WERI-Rb-1 (cell line): ENCODE measurements at regions not wholly inside any gene's neighbourhood (a gene's known extent, or its start where the extent isn't known, plus 50 kb on each side); places are given as distances from the start of the nearest gene placed in this dataset.

Experiments
- DNase-seq: peaks from one replicate; pipeline ENCODE4 v3.0.0-alpha.2; 2020
- H3K27ac ChIP-seq: fragments of 250-450 bp; sonication (Bioruptor Pico); 2 replicates; pipeline ENCODE4 v1.5.1; 2020; ENCODE audit warnings: mild to moderate bottlenecking, moderate library complexity
- H3K27me3 ChIP-seq: fragments of 250-450 bp; sonication (Bioruptor Pico); 2 replicates; pipeline ENCODE4 v1.5.1; 2021; ENCODE audit warnings: mild to moderate bottlenecking, low read depth, moderate library complexity; ENCODE audit not compliant: insufficient read depth, severe bottlenecking
- H3K36me3 ChIP-seq: fragments of 250-450 bp; sonication (Bioruptor Pico); 2 replicates; pipeline ENCODE4 v1.5.1; 2020; ENCODE audit warnings: mild to moderate bottlenecking, moderate library complexity
- H3K4me3 ChIP-seq: 2 replicates; pipeline ENCODE4 v1.5.1; 2011; ENCODE audit warnings: low read depth, mild to moderate bottlenecking, control low read depth, low read length
- H3K9me3 ChIP-seq: fragments of 250-450 bp; sonication (Bioruptor Pico); 2 replicates; pipeline ENCODE4 v1.5.1; 2021; ENCODE audit warnings: mild to moderate bottlenecking, moderate library complexity; ENCODE audit not compliant: severe bottlenecking
- TF ChIP-seq, protein P1 (sequence below): IDR thresholded peaks from 2 replicates; pipeline ENCODE4 v1.5.1; 2011; ENCODE audit warnings: low read depth, mild to moderate bottlenecking, control low read depth, inconsistent platforms, low read length

GRCh38 chr12:92259291-92259690 lies 113.6 kb upstream of the BTG1 start:
- Histone ChIP-seq H3K27ac (no peak overlapping the region), H3K27me3 (no peaks in the 10 kb centered on the region), H3K4me3 (no peak overlapping the region), H3K9me3 (no peaks in the 10 kb centered on the region), H3K36me3 (no peaks in the 10 kb centered on the region)
- DNase-seq: no peak
- TF ChIP-seq, protein P1, sequence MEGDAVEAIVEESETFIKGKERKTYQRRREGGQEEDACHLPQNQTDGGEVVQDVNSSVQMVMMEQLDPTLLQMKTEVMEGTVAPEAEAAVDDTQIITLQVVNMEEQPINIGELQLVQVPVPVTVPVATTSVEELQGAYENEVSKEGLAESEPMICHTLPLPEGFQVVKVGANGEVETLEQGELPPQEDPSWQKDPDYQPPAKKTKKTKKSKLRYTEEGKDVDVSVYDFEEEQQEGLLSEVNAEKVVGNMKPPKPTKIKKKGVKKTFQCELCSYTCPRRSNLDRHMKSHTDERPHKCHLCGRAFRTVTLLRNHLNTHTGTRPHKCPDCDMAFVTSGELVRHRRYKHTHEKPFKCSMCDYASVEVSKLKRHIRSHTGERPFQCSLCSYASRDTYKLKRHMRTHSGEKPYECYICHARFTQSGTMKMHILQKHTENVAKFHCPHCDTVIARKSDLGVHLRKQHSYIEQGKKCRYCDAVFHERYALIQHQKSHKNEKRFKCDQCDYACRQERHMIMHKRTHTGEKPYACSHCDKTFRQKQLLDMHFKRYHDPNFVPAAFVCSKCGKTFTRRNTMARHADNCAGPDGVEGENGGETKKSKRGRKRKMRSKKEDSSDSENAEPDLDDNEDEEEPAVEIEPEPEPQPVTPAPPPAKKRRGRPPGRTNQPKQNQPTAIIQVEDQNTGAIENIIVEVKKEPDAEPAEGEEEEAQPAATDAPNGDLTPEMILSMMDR: no peak

- H3K27me3 ChIP-seq: no peaks in the 10 kb centered on the region
Observed at GRCh38 chr12:92257261-92257660, 111.6 kb upstream of the BTG1 start.

DNA sequence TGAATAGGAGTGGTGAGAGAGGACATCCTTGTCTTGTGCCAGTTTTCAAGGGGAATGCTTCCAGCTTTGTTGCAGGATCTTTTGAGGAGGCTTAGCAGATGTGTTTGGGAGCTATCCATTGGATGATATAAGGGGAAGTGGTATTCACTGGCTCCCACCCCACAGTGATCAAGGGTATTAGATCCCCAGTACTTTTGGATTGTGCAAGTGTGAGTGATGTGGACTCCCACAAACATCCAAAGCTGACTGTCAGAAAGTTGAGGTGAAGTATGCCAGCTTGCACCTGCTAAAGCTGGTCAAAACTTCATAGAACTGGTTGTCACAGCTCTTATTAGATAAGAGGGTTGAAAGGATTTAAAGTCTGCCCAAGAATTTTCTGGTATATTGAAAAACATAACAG lies 110.1 kb upstream of the BTG1 start:
- no peaks in the 10 kb centered on the region for H3K36me3 ChIP-seq
- DNase-seq: no peak
- H3K27me3 ChIP-seq: no peaks in the 10 kb centered on the region
- H3K4me3 ChIP-seq: no peak overlapping the region
- TF ChIP-seq, protein P1: no peak
- H3K9me3 ChIP-seq: no peaks in the 10 kb centered on the region
- no peak overlapping the region for H3K27ac ChIP-seq

More at GRCh38 chr12:92257261-92257660, 111.6 kb upstream of the BTG1 start:
- DNase-seq: no peak
- H3K4me3 ChIP-seq: no peak overlapping the region
- H3K27ac ChIP-seq: no peak overlapping the region
- H3K9me3 ChIP-seq: no peaks in the 10 kb centered on the region
- TF ChIP-seq, protein P1: no peak
- no peaks in the 10 kb centered on the region for H3K36me3 ChIP-seq

DNA sequence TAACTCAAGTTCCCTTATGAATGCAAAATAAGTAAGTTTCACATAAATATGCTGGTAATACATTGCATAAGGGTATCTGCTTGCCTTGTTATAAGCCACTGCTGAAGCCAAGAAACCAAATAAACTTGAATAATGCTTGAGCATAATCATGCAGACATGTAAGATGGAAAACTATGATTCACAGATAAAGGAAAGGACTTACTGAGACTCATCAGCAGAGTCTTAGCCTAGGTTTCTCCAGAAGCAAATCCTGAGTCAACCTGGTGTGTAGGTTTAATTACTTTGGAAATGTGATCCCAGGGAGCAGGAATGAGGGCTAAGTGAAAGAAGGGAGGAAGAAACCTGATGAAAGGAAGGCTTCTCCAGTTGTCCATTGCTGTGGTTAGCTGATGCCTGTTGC lies 107.7 kb upstream of the BTG1 start:
- no peak for DNase-seq
- no peaks in the 10 kb centered on the region for H3K9me3 ChIP-seq
- no peaks in the 10 kb centered on the region for H3K36me3 ChIP-seq
- H3K27ac ChIP-seq: no peak overlapping the region
- no peaks in the 10 kb centered on the region for H3K27me3 ChIP-seq
- TF ChIP-seq, protein P1: no peak
- no peak overlapping the region for H3K4me3 ChIP-seq

DNA sequence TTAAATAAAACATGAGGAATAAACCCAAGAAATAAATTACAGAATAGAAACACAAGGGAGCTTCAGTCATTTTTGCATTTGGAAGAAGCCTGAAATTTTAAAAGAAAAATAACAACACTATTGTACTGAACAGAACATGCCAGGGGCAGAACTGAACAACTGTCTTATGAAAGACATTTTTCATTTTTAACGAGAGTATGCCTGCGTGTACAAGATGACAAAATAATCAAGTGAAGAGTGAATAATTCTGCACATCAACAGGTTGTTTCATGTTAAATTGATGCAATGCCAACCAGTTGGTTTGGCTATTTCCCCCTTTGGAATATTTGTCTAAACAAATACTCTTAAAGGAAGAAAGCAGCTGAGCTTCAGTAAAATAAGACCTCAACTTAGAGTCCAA lies 103.3 kb upstream of the BTG1 start:
- no peak for DNase-seq
- no peaks in the 10 kb centered on the region for H3K36me3 ChIP-seq
- H3K27ac ChIP-seq: no peak overlapping the region
- H3K27me3 ChIP-seq: no peaks in the 10 kb centered on the region
- H3K9me3 ChIP-seq: no peaks in the 10 kb centered on the region
- no peak overlapping the region for H3K4me3 ChIP-seq
- TF ChIP-seq, protein P1: no peak

GRCh38 chr12:92244036-92244435 lies 98.4 kb upstream of the BTG1 start:
- no peak overlapping the region for H3K4me3 ChIP-seq
- no peak for DNase-seq

More at GRCh38 chr12:92244036-92244435, 98.4 kb upstream of the BTG1 start:
- no peaks in the 10 kb centered on the region for H3K36me3 ChIP-seq
- TF ChIP-seq, protein P1: no peak
- no peaks in the 10 kb centered on the region for H3K9me3 ChIP-seq
- no peaks in the 10 kb centered on the region for H3K27me3 ChIP-seq
- no peak overlapping the region for H3K27ac ChIP-seq
